ENCODE measurements at regions not wholly inside any gene's neighbourhood (a gene's known extent, or its start where the extent isn't known, plus 50 kb on each side); places are given as distances from the start of the nearest gene placed in this dataset.
"Not testable (repeated sequence)": the region's sequence is repeated elsewhere in the genome, so short reads cannot be mapped to it uniquely, and the experiment has no call there.

GRCh38 chr5:63085561-63085960 is 506.9 kb downstream of the LRRC70 start:
- no peaks in the 10 kb centered on the region for H4K20me1 ChIP-seq (ENCODE audit: insufficient read depth, low read length)

GRCh38 chr5:63083689-63084088 is 505.1 kb downstream of the LRRC70 start:
- H4K20me1 ChIP-seq (ENCODE audit: insufficient read depth, low read length); H3K9ac ChIP-seq (ENCODE audit: low read length); H2AFZ ChIP-seq (ENCODE audit: low read length); H3K4me3 ChIP-seq (ENCODE audit: low read depth, low read length, poor library complexity, severe bottlenecking); H3K36me3 ChIP-seq (ENCODE audit: insufficient read depth, low read length); H3K4me2 ChIP-seq (ENCODE audit: low read length); H3K9me3 ChIP-seq (ENCODE audit: low read length); H3K79me2 ChIP-seq (ENCODE audit: insufficient read depth, low read length); H3K4me1 ChIP-seq (ENCODE audit: insufficient read depth, low read length, severe bottlenecking); H3K9me2 ChIP-seq (ENCODE audit: low read depth, low read length); H3F3A ChIP-seq (ENCODE audit: insufficient read depth, low read length); H3K27ac ChIP-seq (ENCODE audit: low read depth, low read length, poor library complexity, severe bottlenecking); H3K27me3 ChIP-seq (ENCODE audit: insufficient read depth, low read length): not testable (repeated sequence)

More at GRCh38 chr5:63085561-63085960, 506.9 kb downstream of the LRRC70 start:
- no peak overlapping the region for H3K27ac ChIP-seq (ENCODE audit: low read depth, low read length, poor library complexity, severe bottlenecking)
- H3K9me2 ChIP-seq (ENCODE audit: low read depth, low read length): no peaks in the 10 kb centered on the region
- no peak overlapping the region for H3K9ac ChIP-seq (ENCODE audit: low read length)
- H3K36me3 ChIP-seq (ENCODE audit: insufficient read depth, low read length): no peaks in the 10 kb centered on the region
- no peaks in the 10 kb centered on the region for H3F3A ChIP-seq (ENCODE audit: insufficient read depth, low read length)
- H3K4me2 ChIP-seq (ENCODE audit: low read length): no peak overlapping the region
- no peak overlapping the region for H2AFZ ChIP-seq (ENCODE audit: low read length)
- no peaks in the 10 kb centered on the region for H3K79me2 ChIP-seq (ENCODE audit: insufficient read depth, low read length)
- no peaks in the 10 kb centered on the region for H3K4me1 ChIP-seq (ENCODE audit: insufficient read depth, low read length, severe bottlenecking)
- no peaks in the 10 kb centered on the region for H3K9me3 ChIP-seq (ENCODE audit: low read length)
- no peak overlapping the region for H3K4me3 ChIP-seq (ENCODE audit: low read depth, low read length, poor library complexity, severe bottlenecking)
- no peak for TF ChIP-seq EZH2 (IDR thresholded peaks at IDR 0.05; ENCODE audit: borderline replicate concordance, low read length)
- no peak for TF ChIP-seq CTCF (IDR thresholded peaks at IDR 0.05; ENCODE audit: low read length)
- H3K27me3 ChIP-seq (ENCODE audit: insufficient read depth, low read length): no peaks in the 10 kb centered on the region

GRCh38 chr5:63081402-63081801 is 502.8 kb downstream of the LRRC70 start:
- no peaks in the 10 kb centered on the region for H3K27me3 ChIP-seq (ENCODE audit: insufficient read depth, low read length)
- H3K4me3 ChIP-seq (ENCODE audit: low read depth, low read length, poor library complexity, severe bottlenecking): no peak overlapping the region
- H3K4me2 ChIP-seq (ENCODE audit: low read length): no peak overlapping the region
- H3K79me2 ChIP-seq (ENCODE audit: insufficient read depth, low read length): no peaks in the 10 kb centered on the region
- H3K36me3 ChIP-seq (ENCODE audit: insufficient read depth, low read length): no peaks in the 10 kb centered on the region
- no peaks in the 10 kb centered on the region for H3K4me1 ChIP-seq (ENCODE audit: insufficient read depth, low read length, severe bottlenecking)
- TF ChIP-seq EZH2 (IDR thresholded peaks at IDR 0.05; ENCODE audit: borderline replicate concordance, low read length): no peak
- TF ChIP-seq CTCF (IDR thresholded peaks at IDR 0.05; ENCODE audit: low read length): no peak
- no peaks in the 10 kb centered on the region for H3K9me2 ChIP-seq (ENCODE audit: low read depth, low read length)
- H3K9me3 ChIP-seq (ENCODE audit: low read length): no peaks in the 10 kb centered on the region
- no peak overlapping the region for H3K9ac ChIP-seq (ENCODE audit: low read length)
- no peaks in the 10 kb centered on the region for H4K20me1 ChIP-seq (ENCODE audit: insufficient read depth, low read length)
- no peak overlapping the region for H2AFZ ChIP-seq (ENCODE audit: low read length)
- H3F3A ChIP-seq (ENCODE audit: insufficient read depth, low read length): no peaks in the 10 kb centered on the region
- H3K27ac ChIP-seq (ENCODE audit: low read depth, low read length, poor library complexity, severe bottlenecking): no peak overlapping the region

- H3K4me3 ChIP-seq (ENCODE audit: low read depth, low read length, poor library complexity, severe bottlenecking): no peak overlapping the region
- H3K9ac ChIP-seq (ENCODE audit: low read length): no peak overlapping the region
- H3K9me3 ChIP-seq (ENCODE audit: low read length): no peaks in the 10 kb centered on the region
- H3K36me3 ChIP-seq (ENCODE audit: insufficient read depth, low read length): no peaks in the 10 kb centered on the region
- H3K27ac ChIP-seq (ENCODE audit: low read depth, low read length, poor library complexity, severe bottlenecking): no peak overlapping the region
- H3K4me2 ChIP-seq (ENCODE audit: low read length): no peak overlapping the region
- no peaks in the 10 kb centered on the region for H3K27me3 ChIP-seq (ENCODE audit: insufficient read depth, low read length)
- no peaks in the 10 kb centered on the region for H3K9me2 ChIP-seq (ENCODE audit: low read depth, low read length)
- no peaks in the 10 kb centered on the region for H4K20me1 ChIP-seq (ENCODE audit: insufficient read depth, low read length)
- H2AFZ ChIP-seq (ENCODE audit: low read length): no peak overlapping the region
- H3K4me1 ChIP-seq (ENCODE audit: insufficient read depth, low read length, severe bottlenecking): no peaks in the 10 kb centered on the region
- H3F3A ChIP-seq (ENCODE audit: insufficient read depth, low read length): no peaks in the 10 kb centered on the region
- no peak for TF ChIP-seq CTCF (IDR thresholded peaks at IDR 0.05; ENCODE audit: low read length)
- no peak for TF ChIP-seq EZH2 (IDR thresholded peaks at IDR 0.05; ENCODE audit: borderline replicate concordance, low read length)
- no peaks in the 10 kb centered on the region for H3K79me2 ChIP-seq (ENCODE audit: insufficient read depth, low read length)
Observed at GRCh38 chr5:63070001-63070400, 491.4 kb downstream of the LRRC70 start.

Data from OCI-LY1 (cell line).